ENCODE measurements at regions not wholly inside any gene's neighbourhood (a gene's known extent, or its start where the extent isn't known, plus 50 kb on each side); places are given as distances from the start of the nearest gene placed in this dataset.
"Not testable (repeated sequence)": the region's sequence is repeated elsewhere in the genome, so short reads cannot be mapped to it uniquely, and the experiment has no call there.

DNA sequence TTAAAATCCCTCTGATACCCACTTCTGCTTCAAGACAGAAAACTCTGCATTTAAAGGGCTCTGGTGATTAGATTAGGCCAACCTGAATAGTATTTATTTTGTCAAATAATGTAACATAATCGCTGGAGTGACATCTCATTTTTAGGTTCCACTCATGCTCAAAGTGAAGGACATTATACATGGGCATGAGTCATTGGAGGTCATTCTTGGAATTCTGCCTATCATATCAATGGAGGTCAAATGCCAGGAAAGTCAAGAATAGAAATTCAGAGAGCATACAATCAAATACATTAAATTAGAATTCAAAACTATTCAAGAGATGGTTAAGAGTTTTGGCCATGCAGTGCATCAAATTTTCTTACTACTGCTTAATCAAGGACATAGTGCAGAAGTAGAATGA is 50.8 kb upstream of the PRSS1 start:
- DNase-seq, result no peak

DNA sequence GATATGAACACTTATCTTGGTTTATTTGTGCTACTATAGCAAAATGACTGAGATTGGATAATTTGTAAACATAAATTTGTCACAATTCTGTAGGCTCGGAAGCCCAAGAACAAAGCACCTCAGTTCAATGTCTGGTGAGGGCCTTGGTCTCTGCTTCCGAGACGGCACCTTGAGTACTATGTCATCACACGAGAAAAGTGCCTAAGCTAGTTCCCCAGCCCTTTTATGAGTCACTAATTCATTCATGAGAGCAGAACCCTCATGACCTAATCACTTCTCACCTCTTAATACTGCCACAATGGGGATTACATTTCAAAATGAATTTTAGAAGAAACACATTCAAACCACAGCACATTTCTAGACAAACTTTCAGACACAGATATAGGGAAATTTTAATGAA is 52.0 kb upstream of the PRSS1 start:
- DNase-seq, result no peak

DNA sequence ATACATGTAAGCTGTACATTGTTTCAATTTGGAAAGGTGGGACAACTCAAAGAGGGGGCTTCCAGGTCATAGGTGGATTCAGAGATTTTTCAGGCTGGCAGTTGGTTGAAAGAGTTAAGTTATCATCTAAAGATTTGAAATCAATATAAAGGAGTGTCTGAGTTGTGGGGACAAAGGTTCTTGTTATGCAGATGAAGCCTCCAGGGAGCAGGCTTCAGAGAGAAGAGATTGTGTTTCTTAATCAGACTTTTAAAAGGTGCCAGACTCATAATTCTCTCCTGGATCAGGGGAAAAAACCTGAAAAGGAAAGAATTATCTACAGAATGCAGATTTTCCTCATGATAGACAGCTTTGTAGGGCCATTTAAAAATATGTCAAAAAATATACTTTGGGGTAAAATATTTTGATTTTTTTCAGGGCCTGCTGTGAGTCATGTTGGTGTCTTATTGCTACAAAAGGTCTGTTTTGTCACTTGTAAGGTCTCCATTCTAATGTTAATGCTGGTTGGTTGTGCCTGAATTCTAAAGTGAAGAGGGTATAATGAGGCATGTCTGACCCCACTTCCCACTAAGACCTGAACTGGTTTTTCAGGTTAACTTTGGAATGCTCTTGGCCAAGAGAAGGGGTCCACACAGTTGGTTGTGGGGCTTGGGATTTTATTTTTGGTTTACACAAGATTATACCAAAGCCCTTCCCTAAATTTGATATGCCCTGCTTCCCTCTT is 52.7 kb upstream of the PRSS1 start:
- DNase-seq, result no peak

DNA sequence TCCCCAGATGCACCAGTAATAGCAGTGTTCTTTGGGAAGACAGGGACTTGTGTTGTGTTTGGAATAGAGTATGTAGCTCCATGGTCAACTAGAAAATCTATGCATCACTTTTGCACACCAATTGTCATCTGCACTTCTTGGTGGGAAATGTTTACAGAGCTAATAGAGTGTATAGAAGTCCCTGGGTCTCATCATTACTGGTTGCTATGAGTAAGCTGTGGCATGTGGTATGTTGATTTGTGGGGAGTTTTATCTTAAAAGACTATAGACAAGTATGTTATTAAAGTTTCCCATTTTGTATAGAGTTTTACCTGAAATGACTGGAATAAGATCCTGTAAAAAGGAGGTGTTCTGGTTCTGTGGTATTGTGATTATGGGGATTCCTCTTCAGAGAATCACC is 55.4 kb upstream of the PRSS1 start:
- DNase-seq, result no peak

DNA sequence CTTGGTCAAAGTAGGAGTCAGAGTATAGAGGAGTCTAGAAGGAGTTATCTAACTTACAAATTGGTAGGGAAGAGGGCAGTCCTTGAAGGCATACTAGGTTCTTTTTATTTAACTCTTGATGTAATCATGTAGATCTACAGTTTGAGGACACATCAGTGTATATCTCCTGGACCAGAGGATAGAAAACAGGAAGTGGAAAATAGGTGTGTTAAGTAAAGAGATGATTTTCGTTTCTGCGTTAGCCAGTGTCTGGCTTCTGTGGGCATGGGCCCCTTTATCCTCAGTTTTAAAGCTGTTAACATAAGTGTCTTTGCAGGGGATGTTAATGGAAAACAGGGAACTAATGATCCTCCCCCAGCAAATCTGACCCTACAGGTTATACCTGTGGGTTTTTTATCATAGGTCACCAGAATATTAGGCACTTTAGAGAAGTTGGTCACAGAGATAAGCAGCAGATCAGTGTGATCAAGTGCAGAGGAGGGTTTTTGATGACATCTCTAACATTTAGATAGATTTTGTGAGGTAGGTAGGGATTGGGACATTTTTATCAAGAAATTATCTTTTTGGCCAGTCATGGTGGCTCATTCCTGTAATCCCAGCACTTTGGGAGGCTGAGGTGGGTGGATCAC is 58.6 kb upstream of the PRSS1 start:
- DNase-seq, result no peak

DNA sequence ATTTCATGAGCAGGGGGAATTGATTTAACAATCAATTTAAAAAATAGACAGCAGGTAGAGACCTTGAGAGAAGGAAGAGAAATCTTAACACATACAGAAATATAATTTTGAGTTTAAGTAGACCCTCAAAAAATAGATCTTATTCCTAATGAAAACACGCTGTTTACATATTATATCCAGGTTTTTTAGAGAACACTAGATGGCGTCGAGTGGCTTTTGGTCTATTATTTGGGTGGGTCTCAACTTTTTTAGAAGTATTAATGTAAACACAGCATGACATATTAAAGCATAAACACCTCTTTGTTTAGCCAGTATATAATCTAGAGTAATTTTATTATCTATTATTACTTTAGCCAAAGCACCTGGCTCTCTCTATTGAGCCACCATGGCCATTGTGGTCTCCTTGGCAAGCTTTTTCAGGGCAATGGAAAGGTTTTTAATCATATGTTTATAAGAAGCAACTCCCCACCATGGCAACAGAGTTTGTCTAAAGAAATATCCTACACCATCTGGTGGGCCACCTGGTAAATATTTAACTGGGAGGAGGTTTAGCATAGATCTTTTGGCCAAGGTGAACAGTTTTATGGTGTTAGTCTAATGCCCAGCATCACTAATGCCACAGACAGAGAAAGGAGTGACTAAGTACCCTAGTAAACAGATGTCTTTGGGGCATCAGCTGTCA is 59.7 kb upstream of the PRSS1 start:
- peak in 1 of 2 experiments; percentile 9 for DNase-seq

DNA sequence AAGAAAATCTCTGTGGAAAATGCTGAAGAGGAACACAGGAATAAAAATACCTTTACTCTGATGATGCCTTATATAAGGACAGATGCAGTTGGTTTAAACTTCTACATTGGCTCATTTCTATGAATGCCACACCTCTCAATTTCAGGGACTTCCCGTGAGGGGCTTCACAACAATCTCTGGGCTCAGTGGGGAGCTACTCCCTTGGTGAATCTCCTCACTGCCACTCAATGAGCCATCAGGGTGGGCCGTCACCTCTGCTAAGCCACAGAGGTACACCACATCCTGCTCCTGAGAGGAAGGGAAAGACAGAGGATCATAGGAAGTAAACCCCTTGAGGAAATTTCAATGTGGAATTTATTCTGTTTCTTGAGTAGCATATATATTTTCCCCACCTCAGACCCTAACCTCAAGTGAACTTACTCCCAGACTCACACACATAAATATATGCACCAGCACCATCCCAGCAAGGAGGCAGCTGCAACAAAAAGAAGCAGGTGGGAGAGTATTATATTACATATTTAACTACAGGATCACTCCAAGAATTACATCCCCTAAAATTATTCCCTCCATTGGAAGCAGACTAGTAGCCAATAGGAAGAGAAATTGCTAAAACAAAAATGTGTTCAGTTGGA is 63.3 kb upstream of the PRSS1 start:
- DNase-seq, result no peak

DNA sequence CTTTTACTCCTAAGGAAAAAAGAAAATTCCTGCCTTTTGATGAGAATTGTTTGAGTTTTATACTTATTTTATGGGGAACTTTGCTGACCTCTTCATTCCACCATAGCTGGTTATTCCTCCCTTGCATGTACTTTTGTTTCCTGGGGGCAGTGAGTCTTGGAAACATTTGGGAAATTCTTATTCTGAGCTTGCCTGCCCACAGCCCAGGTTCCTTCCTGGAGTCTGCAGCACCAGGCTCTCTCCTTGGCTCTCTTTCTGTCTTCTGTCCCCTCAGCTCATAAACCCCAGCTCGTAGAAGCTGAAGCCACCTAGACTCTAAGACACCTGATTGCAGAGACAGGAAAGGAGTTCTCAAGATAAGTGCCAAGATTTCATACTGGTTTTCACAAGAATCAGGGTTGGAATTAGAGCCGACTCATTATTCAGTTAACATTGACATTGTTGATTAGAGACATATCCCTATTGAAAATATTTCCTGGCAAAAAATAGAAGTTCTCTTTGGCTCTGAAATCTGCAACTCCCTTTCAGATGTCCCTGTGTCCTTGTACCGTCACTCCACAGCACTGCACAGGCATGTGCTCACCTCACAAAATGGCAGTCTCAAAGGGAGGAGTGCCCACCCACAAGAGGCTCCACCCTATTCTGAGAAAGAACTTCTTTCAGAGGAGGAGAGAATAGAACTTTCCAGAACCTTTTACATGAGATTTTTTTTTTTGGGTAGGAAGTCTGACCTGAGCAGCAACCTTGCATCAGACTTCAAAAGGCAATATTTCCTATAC is 67.8 kb upstream of the PRSS1 start:
- no peak for DNase-seq

DNA sequence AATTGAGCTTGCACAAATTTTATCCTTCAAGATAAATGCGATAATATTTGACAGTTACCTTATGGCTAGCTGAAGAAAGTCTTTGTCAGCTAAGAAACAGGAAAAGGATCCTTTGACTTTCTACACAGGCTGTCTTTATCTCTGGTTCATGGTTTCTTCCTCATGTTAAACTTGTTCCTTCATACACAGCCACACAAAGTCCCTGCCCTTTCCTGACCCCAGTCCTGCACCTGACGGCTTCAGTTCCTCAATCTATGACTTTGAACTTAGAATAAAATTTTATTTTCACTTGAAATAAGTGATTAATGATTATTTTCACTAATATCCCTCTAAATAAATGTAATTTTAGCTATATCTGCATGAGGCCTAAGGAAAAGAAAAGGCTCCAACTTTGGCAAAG is 77.8 kb upstream of the PRSS1 start:
- DNase-seq, result no peak

DNA sequence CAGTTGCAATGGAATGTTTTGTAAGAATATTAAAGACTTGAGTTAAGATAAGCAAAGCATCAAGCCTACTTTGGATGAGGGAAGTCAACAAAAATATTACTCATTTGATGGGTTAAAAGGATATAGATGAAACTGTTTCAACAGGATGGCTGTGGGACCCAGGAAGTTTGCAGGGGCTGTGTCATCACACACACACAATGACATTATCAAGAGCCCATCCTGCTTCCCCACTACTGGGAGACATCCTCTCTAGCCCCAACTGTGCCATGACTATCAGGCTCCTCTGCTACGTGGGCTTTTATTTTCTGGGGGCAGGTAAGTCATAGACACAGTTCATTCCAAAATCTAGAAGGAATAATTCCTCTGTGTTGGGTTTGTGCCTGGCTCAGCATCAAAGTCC is 78.8 kb upstream of the PRSS1 start:
- DNase-seq, result no peak

DNA sequence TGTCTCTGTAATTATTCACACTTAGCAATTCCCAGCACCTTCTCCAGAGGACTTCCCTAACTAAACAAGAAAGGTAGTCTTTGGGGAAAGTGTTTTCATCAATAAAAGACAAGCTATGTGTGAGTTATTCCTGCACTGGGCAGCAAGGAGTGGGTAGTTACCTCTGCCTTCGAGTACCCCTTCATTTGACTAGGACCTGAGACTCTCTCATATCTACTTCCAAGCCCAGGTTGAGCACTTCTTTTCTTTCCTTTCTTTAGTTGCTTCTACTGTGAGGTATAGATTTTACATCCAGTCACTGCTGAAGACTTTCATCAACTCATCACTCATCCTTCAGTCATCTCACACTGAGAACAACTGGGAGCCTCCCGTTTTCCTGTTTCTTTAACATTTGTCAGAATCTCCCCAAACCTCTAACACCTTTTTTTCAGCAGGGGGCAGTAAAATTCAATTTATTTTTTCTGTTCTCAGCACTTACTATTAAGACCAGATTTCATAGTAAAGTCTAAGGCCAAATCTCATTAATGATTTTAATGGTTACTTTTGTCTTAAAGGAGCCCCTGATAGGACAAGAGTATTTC is 80.1 kb upstream of the PRSS1 start:
- peak; percentile 7 to 15 for DNase-seq

DNA sequence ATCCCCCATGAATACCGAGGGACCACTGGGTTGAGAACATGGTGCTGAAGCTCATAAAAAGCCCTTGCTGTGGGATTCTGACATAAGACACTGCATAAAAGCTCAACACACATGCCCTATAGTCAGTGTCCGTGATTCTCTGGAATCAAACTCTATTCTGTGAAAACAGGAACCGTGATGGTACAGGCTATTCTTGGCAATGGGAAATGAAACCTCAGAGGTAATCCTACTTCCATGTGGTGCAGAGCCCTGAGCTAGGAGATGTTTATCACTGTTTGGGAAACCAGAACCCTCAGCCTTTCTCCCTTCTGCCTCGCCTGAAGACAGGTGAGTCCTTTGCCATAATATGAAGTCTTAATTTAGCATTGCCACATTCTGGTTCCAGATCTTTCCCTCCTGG is 80.8 kb upstream of the PRSS1 start:
- DNase-seq, result no peak

DNA sequence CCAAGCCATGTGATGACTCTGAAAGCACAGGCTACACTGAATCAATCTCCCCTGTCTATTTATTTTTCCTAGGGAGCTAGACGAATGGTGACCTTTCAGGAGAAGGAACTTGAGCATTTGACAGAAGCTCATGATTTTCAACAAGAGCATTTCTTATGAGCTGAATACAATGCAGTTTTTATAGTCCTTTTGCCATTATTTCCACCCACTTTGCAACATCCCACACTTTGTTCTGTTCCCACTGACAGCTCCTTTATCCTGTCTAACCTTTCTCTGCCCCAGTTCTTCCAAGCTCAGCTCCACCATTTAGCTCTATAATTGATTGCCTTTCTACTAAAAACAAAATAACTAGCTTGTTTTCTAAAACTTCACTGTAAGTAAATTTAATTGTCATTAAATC is 91.9 kb upstream of the PRSS1 start:
- no peak for DNase-seq

DNA sequence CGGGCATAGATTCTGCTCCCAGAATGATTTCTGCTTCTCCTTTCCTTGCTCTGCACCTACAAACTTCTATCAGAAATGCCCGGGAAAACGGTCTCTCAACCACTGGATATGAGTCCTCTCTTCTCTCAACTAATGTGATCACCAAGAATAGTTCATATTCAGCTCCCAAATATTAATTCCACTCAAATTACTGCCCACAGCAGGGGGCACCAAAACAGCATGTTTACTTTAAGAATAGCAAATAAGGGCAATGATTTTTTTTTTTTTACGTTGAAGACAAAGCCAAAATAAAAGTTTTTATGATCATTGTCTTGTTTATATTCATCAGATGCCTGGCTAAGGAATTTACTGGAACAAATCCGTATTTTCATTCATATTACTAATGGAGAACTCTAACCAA is 94.9 kb upstream of the PRSS1 start:
- DNase-seq, result no peak

DNA sequence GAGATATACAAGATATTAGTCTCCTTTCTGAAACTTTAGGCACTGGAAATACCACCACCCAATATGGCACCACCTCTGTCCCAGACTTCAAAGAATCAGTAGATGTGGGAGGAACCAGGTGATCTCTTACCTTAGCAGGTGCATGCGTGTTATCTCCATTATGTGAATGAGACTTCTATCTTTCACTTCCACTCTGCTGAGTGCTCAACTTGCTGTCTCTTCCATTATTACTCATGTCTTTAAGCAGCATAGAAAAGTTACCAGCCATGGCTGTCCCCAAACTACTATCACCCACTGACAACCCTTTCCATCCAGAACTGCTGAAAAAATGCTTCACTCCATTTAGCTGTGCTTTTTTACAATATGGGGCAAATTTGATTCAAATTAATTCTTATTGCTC is 101.5 kb upstream of the PRSS1 start:
- DNase-seq, result no peak

DNA sequence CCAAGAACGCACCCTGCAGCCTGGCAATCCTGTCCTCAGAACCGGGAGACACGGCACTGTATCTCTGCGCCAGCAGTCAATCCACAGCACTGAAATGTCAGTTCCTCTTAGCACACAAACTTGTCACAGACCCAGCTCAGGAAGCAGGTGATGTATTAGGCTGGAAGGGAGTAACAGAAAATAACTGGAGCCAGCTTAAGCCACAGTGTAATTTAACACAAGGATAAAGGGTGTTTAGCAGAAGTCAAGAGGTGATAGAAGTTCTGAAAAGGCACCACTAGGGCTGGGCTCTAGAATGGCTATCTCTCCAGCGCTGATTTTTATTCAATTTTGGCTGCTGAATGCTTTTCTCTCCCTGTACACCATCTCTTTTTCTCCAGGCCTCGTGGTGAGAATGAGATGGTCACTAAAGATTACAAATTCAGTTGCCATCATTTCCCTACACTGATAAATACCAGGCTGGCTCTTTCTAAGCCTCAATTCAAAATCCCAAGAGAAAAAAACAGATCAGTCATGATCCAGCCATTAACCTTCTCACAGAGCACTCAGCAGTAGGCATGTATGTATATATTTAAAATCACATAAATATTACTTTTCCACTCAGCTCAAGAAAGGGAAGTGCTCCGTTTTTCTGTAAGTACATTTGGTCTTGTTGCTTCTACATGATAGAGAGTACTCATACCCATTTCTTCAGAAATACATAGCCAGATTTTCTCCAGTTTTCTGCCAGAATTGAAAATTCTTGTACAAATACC is 102.7 kb upstream of the PRSS1 start:
- DNase-seq, result peak; percentile 9 to 40

DNA sequence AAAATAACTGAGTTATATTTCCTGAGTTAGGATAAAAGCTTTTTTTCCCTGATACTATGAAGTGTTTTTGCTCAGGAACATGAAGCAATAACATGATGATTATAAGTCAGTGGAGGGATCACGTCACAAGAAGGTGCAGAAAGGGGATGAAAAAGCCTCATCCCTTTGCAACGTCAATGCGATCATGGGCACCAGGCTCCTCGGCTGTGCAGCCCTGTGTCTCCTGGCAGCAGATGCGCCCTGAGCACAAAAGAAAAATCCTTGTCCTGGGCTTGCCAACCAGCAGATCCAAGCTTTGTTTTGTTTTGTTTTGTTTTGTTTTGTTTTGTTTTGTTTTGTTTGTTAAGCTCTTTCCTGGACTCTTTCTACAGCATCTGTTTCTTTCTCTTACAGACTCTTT is 103.5 kb upstream of the PRSS1 start:
- DNase-seq, result no peak

DNA sequence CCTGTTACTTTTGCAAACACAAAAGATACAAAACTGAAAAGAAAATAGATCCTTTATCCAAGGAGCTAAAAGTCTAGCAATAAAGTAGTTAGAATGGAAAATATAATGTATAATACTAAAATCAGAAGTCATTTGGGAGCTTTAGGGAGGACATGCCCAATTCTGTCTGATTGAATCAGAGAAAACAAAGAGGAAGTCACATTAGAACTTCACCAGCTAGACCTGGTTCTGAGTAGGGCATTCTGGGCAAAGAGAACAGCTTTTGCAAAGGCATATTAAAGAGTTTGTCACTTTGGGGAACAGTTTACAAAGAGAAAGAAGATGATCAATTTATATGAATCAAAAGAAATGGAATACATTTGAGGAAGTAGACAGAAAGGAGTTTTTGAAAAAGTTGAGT is 107.0 kb upstream of the PRSS1 start:
- DNase-seq, result no peak

DNA sequence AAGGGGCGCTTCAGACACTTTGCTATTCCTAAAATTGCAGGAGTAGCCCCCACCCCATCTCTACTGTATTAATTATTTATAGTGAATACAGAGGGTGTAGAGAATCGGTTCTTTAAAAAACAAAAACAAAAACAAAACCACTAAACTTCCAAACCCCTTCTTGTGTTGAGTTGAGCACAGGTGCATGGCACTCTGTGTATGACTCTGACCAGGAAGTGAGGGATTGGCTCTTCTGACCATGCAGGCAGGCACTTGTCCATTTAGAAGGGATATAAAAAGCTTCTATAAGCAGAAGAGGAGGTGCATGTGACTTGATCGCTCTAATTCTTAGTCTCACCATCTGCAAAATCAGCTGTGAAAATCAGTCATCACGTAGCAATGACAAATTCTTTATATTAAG is 108.0 kb upstream of the PRSS1 start:
- DNase-seq, result not testable (repeated sequence)

DNA sequence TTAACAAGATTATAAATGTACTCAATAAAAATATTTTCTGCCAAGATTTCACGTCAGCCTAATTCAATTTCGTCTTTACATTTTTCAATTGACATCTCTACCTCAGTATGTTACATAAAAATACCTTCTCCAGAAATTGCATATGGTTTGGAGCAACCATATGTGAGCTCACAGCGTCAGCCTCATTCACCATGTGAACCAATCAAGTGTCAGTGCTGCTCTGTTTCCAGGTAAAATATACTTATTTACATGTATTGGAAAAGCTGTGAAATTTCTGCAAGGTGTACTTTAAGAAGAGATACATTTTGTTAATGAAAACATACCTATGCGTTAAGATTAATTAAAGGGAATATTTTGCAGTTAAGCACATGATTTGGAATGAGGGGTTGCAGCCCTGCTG is 110.7 kb upstream of the PRSS1 start:
- DNase-seq, result no peak

DNA sequence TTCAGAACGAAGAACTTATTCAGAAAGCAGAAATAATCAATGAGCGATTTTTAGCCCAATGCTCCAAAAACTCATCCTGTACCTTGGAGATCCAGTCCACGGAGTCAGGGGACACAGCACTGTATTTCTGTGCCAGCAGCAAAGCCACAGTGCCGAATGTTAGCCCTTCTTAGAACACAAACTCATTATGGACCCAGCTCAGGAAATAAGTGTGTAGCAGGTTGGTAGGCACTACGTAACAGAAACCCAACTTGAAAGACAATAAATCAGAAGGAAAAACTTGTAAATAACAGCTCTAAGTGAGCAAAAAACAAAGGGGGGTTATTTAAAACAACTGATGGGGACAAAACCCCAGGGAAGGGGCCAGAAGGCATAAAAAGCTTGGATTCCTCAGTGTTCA is 112.0 kb upstream of the PRSS1 start:
- no peak for DNase-seq

DNA sequence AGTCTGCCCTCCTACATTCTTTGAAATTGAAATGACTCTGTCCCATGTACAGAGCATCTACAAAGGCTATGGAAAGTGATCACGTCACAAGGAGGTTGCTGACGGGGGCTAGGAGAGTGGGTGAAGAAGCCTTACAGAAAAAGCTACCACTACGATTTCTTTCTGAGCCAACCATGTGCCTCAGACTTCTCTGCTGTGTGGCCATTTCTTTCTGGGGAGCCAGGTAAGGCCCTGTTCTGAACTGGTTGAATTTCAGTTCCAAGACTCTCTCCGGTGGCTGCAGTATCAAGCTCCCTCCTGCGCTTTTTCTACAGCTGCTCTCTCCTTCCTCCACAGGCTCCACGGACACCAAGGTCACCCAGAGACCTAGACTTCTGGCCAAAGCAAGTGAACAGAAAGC is 112.5 kb upstream of the PRSS1 start:
- DNase-seq, result no peak

Measured in AML-193 (cell line).